HUES6 (cell line): ENCODE measurements at regions not wholly inside any gene's neighbourhood (a gene's known extent, or its start where the extent isn't known, plus 50 kb on each side); places are given as distances from the start of the nearest gene placed in this dataset.

Experiments used
- H3K27ac ChIP-seq: 2 replicates; pipeline ENCODE4 v1.7.0; 2013; ENCODE audit warnings: low read depth, mild to moderate bottlenecking, low read length, inconsistent platforms
- H3K27me3 ChIP-seq: 2 replicates; pipeline ENCODE4 v1.6.1; 2013; ENCODE audit warnings: low read length; ENCODE audit not compliant: control insufficient read depth, insufficient read depth
- H3K36me3 ChIP-seq: 2 replicates; pipeline ENCODE4 v1.6.1; 2013; ENCODE audit warnings: low read length; ENCODE audit not compliant: control insufficient read depth, insufficient read depth
- H3K4me1 ChIP-seq: 2 replicates; pipeline ENCODE4 v1.6.1; 2013; ENCODE audit warnings: low read length; ENCODE audit not compliant: control insufficient read depth, insufficient read depth
- H3K4me3 ChIP-seq: 2 replicates; pipeline ENCODE4 v1.5.1; 2013; ENCODE audit warnings: low read depth, low read length
- H3K9ac ChIP-seq: one replicate; pipeline ENCODE4 v1.6.1; 2013; ENCODE audit warnings: mild to moderate bottlenecking, low read length
- H3K9me3 ChIP-seq: 2 replicates; pipeline ENCODE4 v1.6.1; 2013; ENCODE audit warnings: low read depth, low read length; ENCODE audit not compliant: control insufficient read depth, insufficient read depth

DNA sequence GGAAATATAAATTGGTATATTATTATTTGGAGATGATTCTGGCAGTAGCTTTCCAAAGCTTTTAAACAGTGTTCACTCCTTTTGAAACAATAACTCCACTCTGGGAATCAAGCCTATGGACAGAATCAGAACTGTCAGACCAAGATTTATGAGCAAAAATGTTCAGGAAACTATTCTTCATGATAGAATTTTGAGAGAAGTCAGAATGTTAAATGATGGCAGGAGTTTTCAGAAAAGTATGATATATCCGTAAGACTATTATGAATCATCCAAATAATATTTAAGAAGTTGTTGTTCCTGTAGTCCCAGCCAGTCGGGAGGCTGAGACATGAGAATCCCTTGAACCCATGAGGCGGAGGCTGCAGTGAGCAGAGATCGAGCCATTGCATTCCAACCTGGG lies 50.5 kb upstream of the ADGRG2 start:
- no peak overlapping the region for H3K9ac ChIP-seq
- H3K4me1 ChIP-seq: no peaks in the 10 kb centered on the region
- no peaks in the 10 kb centered on the region for H3K36me3 ChIP-seq
- no peak overlapping the region for H3K27ac ChIP-seq
- no peak overlapping the region for H3K4me3 ChIP-seq
- peaks cover 7% of the 10 kb centered on the region; the same call in 1 of the 2 replicates for H3K9me3 ChIP-seq
- H3K27me3 ChIP-seq: no peaks in the 10 kb centered on the region

GRCh38 chrX:19174401-19175025 lies 52.2 kb upstream of the ADGRG2 start:
- no peak overlapping the region for H3K27ac ChIP-seq
- no peak overlapping the region for H3K9ac ChIP-seq
- H3K36me3 ChIP-seq: no peaks in the 10 kb centered on the region
- no peak overlapping the region for H3K4me3 ChIP-seq
- no peaks in the 10 kb centered on the region for H3K4me1 ChIP-seq
- no peaks in the 10 kb centered on the region for H3K27me3 ChIP-seq
- no peaks in the 10 kb centered on the region for H3K9me3 ChIP-seq

DNA sequence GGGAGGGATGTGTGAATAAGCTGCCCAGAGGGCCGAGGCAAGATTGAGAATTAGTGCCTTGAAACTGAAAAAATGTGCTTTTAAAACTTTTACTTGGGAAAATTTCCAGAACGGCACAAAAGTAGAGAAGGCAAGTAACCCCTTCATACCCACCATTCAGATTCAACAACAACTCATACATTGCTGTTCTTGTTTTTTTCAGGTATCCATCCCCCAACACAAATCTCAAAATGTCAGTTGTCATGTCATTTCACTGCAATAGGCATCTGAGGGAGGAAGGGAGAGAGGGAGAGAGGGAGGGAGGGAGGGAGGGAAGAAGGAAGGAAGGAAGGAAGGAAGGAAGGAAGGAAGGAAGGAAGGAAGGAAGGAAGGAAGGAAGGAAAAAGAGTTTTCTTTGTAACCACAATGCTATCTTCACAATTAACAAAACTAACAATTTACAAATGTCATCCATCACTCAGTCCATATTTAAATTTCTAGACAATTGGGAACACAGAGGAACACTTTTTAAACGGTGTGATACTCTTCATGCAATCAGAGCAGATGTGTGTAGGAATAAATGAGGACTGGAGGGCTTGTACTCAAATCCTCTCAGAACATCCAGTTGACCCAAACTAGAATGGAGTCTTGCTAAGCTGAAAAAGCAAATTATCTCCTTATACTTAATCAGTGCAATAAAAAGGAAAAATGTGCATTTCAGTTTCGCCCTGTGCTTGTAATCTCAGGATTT lies 54.8 kb upstream of the ADGRG2 start:
- Histone ChIP-seq H3K9ac (no peak overlapping the region), H3K9me3 (no peaks in the 10 kb centered on the region), H3K27ac (no peak overlapping the region), H3K27me3 (no peaks in the 10 kb centered on the region), H3K4me1 (no peaks in the 10 kb centered on the region), H3K4me3 (no peak overlapping the region), H3K36me3 (no peaks in the 10 kb centered on the region)

GRCh38 chrX:19177721-19178120 lies 55.5 kb upstream of the ADGRG2 start:
- no peak overlapping the region for H3K27ac ChIP-seq
- no peaks in the 10 kb centered on the region for H3K9me3 ChIP-seq
- H3K9ac ChIP-seq: no peak overlapping the region
- no peak overlapping the region for H3K4me3 ChIP-seq
- H3K36me3 ChIP-seq: no peaks in the 10 kb centered on the region
- H3K4me1 ChIP-seq: no peaks in the 10 kb centered on the region
- no peaks in the 10 kb centered on the region for H3K27me3 ChIP-seq

GRCh38 chrX:19178402-19178801 lies 56.1 kb upstream of the ADGRG2 start:
- no peaks in the 10 kb centered on the region for H3K36me3 ChIP-seq
- H3K27me3 ChIP-seq: no peaks in the 10 kb centered on the region
- no peaks in the 10 kb centered on the region for H3K4me1 ChIP-seq
- no peak overlapping the region for H3K27ac ChIP-seq
- no peak overlapping the region for H3K4me3 ChIP-seq
- H3K9me3 ChIP-seq: no peaks in the 10 kb centered on the region
- H3K9ac ChIP-seq: no peak overlapping the region

DNA sequence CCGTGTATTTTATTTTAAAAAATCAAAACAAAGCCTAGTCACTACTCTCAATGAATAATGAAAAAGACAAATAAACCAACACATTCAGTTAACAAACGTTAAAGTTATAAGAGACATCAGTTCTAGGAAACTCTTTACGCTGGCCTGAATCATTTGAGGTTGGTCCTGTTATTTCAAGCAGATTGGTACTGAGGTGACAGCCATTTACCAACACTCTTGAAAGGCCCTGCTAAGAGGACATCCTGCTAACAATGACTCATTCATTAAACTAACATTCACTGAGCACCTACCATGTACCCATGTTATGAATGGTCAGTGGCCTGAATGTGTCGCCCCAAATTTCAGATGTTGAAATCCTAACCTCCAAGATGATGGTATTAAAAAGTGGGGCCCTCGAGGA lies 57.1 kb upstream of the ADGRG2 start:
- Histone ChIP-seq H3K4me3 (no peak overlapping the region), H3K27me3 (no peaks in the 10 kb centered on the region), H3K9me3 (no peaks in the 10 kb centered on the region), H3K9ac (no peak overlapping the region), H3K36me3 (no peaks in the 10 kb centered on the region), H3K4me1 (no peaks in the 10 kb centered on the region), H3K27ac (no peak overlapping the region)

- H3K4me3 ChIP-seq: no peak overlapping the region
- no peak overlapping the region for H3K9ac ChIP-seq
- H3K36me3 ChIP-seq: no peaks in the 10 kb centered on the region
- no peaks in the 10 kb centered on the region for H3K4me1 ChIP-seq
- no peak overlapping the region for H3K27ac ChIP-seq
- no peaks in the 10 kb centered on the region for H3K27me3 ChIP-seq
- no peaks in the 10 kb centered on the region for H3K9me3 ChIP-seq
These were observed 59.1 kb upstream of the ADGRG2 start for GRCh38 chrX:19181345-19181744.

- Histone ChIP-seq H3K4me1 (peaks cover 2% of the 10 kb centered on the region; the same call in 1 of the 2 replicates), H3K36me3 (no peaks in the 10 kb centered on the region), H3K27me3 (no peaks in the 10 kb centered on the region), H3K9me3 (no peaks in the 10 kb centered on the region), H3K4me3 (no peak overlapping the region), H3K27ac (no peak overlapping the region), H3K9ac (no peak overlapping the region)
These were observed 60.5 kb upstream of the ADGRG2 start for GRCh38 chrX:19182785-19183184.

GRCh38 chrX:19183761-19184477 lies 61.7 kb upstream of the ADGRG2 start:
- Histone ChIP-seq H3K27me3 (no peaks in the 10 kb centered on the region), H3K27ac (no peak overlapping the region), H3K9ac (no peak overlapping the region), H3K4me3 (no peak overlapping the region), H3K36me3 (no peaks in the 10 kb centered on the region), H3K4me1 (peaks cover 13% of the 10 kb centered on the region), H3K9me3 (no peaks in the 10 kb centered on the region)

DNA sequence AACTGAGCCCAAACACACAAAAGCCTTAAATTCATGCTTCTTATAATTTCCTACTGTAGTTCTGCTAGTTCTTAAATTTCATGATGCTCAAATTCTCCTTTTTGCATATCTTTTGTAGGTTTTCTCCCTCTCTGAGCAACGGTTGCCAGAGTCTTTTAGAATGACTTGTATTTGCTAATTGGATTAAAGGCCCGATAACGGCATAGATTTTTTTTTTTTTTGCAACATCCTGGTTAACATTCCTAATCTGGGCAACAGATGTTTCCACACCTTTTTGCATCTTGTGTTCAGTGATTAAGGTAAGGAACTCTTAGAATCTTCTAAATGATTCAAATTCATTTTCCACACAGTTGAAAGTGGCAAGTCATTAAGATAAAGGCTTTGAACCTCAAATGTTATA lies 66.3 kb upstream of the ADGRG2 start:
- H3K9ac ChIP-seq: no peak overlapping the region
- peaks cover 14% of the 10 kb centered on the region for H3K4me1 ChIP-seq
- H3K4me3 ChIP-seq: no peak overlapping the region
- H3K9me3 ChIP-seq: peaks cover 6% of the 10 kb centered on the region
- no peaks in the 10 kb centered on the region for H3K27me3 ChIP-seq
- H3K27ac ChIP-seq: no peak overlapping the region
- no peaks in the 10 kb centered on the region for H3K36me3 ChIP-seq

GRCh38 chrX:19190902-19191301 lies 68.6 kb upstream of the ADGRG2 start:
- Histone ChIP-seq H3K4me1 (peaks cover 14% of the 10 kb centered on the region), H3K27me3 (no peaks in the 10 kb centered on the region), H3K27ac (no peak overlapping the region), H3K9me3 (peaks cover 6% of the 10 kb centered on the region), H3K4me3 (no peak overlapping the region), H3K36me3 (no peaks in the 10 kb centered on the region), H3K9ac (no peak overlapping the region)
